ENCODE measurements at regions not wholly inside any gene's neighbourhood (a gene's known extent, or its start where the extent isn't known, plus 50 kb on each side); places are given as distances from the start of the nearest gene placed in this dataset.

- no peak overlapping the region for H3K4me3 ChIP-seq (ENCODE audit: low read depth, low read length)
- TF ChIP-seq, protein P1, sequence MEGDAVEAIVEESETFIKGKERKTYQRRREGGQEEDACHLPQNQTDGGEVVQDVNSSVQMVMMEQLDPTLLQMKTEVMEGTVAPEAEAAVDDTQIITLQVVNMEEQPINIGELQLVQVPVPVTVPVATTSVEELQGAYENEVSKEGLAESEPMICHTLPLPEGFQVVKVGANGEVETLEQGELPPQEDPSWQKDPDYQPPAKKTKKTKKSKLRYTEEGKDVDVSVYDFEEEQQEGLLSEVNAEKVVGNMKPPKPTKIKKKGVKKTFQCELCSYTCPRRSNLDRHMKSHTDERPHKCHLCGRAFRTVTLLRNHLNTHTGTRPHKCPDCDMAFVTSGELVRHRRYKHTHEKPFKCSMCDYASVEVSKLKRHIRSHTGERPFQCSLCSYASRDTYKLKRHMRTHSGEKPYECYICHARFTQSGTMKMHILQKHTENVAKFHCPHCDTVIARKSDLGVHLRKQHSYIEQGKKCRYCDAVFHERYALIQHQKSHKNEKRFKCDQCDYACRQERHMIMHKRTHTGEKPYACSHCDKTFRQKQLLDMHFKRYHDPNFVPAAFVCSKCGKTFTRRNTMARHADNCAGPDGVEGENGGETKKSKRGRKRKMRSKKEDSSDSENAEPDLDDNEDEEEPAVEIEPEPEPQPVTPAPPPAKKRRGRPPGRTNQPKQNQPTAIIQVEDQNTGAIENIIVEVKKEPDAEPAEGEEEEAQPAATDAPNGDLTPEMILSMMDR (IDR thresholded peaks at IDR 0.05; ENCODE audit: low read depth, low read length) = no peak
Measured at GRCh38 chr10:30765616-30766015, 136.1 kb upstream of the LYZL2 start.

DNA sequence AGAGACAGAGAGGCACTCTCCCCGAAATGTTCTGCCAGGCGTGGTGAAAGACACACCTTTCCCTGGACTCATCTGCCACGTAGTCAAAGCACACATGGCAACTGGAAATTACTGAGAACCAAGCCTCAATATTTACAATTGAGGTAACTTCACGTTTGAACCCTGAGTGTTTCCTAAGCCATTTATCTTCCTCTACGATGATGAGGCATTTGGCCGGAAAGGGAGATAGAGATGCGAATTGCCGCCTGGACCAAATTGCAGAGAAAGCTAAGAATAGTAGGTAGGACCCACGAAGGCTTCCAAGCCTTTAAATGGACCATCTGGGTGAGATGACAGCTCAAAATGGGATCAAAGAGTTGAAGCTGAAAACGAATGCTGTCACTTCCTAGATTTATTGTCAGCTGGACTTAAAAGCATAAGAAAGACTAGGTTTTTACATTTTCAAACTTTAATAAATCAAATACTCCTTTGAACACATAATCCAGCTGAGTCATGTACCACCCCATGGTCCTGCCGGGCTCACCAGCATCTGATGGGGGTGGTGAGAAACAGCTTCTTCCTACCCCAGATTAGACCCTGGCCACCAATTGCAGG lies 135.6 kb upstream of the LYZL2 start:
- no peak overlapping the region for H3K4me3 ChIP-seq (ENCODE audit: low read depth, low read length)
- TF ChIP-seq, protein P1 (IDR thresholded peaks at IDR 0.05; ENCODE audit: low read depth, low read length) = no peak

- TF ChIP-seq, protein P1 (IDR thresholded peaks at IDR 0.05; ENCODE audit: low read depth, low read length) = no peak
- H3K4me3 ChIP-seq (ENCODE audit: low read depth, low read length) = no peak overlapping the region
Measured at GRCh38 chr10:30763918-30764317, 134.4 kb upstream of the LYZL2 start.

DNA sequence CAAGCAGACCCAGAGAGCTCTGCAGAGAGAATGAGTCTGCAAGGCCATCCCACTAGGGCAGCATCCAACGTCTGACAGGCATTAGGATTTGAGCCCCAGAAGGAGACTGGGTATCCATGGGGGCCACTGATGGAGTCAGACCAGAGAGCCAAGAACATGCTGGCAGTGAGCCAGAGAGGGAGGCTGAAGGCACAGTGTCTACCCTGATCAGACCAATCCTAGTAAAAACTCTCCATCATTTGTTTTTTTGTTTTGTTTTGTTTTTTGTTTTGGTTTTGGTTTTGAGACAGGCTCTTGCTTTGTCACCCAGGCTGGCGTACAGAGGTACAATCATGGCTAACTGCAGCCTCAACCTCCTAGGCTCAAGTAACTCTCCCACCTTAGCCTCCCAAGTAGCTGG lies 133.1 kb upstream of the LYZL2 start:
- H3K4me3 ChIP-seq (ENCODE audit: low read depth, low read length) = no peak overlapping the region
- TF ChIP-seq, protein P1 (IDR thresholded peaks at IDR 0.05; ENCODE audit: low read depth, low read length) = no peak

GRCh38 chr10:30759423-30759822 lies 129.9 kb upstream of the LYZL2 start:
- no peak overlapping the region for H3K4me3 ChIP-seq (ENCODE audit: low read depth, low read length)
- TF ChIP-seq, protein P1 (IDR thresholded peaks at IDR 0.05; ENCODE audit: low read depth, low read length) = no peak

DNA sequence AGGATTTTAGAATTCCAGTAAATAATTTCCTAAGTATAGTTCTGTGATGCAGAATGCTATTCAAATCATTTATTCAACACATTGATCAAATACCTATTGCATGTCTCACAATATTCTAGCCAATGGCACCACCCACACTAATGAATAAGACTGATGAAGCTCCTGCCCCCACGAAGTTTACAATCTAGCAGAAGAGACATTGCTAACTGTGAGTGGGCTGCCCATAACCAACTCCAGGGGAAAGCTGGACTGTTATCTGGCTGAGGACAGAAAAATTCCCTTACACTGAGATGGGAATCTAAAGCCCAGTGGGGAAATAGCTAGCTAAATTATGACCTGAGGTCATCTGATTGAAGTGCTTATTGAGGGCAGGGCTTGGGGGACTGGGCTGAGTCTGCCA lies 128.8 kb upstream of the LYZL2 start:
- TF ChIP-seq, protein P1 (IDR thresholded peaks at IDR 0.05; ENCODE audit: low read depth, low read length) = no peak
- H3K4me3 ChIP-seq (ENCODE audit: low read depth, low read length) = no peak overlapping the region

DNA sequence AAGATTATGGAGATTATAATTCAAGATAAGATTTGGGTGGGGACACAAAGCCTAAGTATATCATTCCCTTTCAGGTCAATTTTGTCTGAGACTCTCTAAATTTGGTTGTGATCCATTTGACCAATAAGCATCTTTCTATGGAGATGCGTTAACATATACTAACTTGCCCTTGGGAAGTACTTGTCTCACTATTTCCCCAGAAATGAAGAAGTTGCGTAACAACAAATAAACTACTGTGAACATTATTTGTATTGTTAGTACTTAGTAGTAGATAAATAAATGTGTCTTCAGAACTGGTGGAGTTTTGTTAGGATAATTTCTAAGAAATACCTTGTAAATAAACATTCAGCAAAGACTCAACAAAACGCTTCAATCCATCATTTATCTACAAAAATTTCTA lies 127.3 kb upstream of the LYZL2 start:
- TF ChIP-seq, protein P1 (IDR thresholded peaks at IDR 0.05; ENCODE audit: low read depth, low read length) = no peak
- no peak overlapping the region for H3K4me3 ChIP-seq (ENCODE audit: low read depth, low read length)

Measured in WI38 (cell line).